ENCODE measurements at regions not wholly inside any gene's neighbourhood (a gene's known extent, or its start where the extent isn't known, plus 50 kb on each side); places are given as distances from the start of the nearest gene placed in this dataset.

DNA sequence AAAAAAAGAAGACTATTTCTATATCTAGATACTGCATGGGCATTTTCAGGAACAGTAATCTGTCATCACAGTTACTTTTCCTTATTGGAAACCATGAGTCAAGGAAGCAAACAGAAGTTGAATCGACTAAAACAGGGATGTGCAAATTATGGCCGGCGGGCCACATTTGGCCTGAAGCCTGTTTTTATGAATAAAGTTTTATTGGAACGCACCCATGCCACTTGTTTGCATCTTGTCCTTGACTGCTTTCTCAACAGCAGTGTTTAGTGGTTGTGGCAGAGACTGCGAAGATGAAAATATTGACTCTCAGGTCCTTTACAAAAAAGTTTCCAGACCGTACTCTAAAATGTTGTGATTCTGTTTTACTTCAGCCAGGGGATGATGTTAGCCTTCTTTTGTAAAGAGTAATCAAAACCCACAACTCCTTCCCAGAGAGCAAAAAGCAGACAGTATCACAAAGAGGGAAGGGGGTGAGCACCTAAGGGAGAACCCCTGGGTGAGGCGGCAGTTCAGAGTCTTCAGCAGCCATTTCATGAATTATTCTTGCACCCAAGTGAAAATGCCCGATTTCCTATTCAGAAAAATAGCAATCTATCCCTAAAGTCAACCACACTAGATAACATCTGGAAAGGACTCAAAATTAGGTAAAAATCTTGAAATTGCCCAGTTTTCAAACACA is 190.4 kb downstream of the MYLK4 start:
- no peak for TF ChIP-seq FOXM1 (IDR thresholded peaks at IDR 0.05; ENCODE audit: borderline replicate concordance, low read depth)
- TF ChIP-seq MAX (IDR thresholded peaks at IDR 0.05): no peak
